Dendritic cell treated with granulocyte-macrophage colony-stimulating factor and Interleukin-4, amounts not matched to agents 40 ng/mL and 50 ng/mL, for 4 days (primary cell): ENCODE measurements at regions not wholly inside any gene's neighbourhood (a gene's known extent, or its start where the extent isn't known, plus 50 kb on each side); places are given as distances from the start of the nearest gene placed in this dataset.

Source experiments
- H3K27ac Mint-ChIP-seq: one replicate; pipeline ENCODE4 v1.8.0; 2022; ENCODE audit warnings: mild to moderate bottlenecking, mixed read lengths
- H3K27me3 Mint-ChIP-seq: one replicate; pipeline ENCODE4 v1.8.0; 2022; ENCODE audit warnings: mild to moderate bottlenecking, mixed read lengths
- H3K36me3 Mint-ChIP-seq: one replicate; pipeline ENCODE4 v1.8.0; 2022; ENCODE audit warnings: low read depth, mixed read lengths
- H3K4me1 Mint-ChIP-seq: one replicate; pipeline ENCODE4 v1.8.0; 2022; ENCODE audit warnings: low read depth, mixed read lengths
- H3K4me3 Mint-ChIP-seq: one replicate; pipeline ENCODE4 v1.8.0; 2022; ENCODE audit warnings: mild to moderate bottlenecking, moderate library complexity, mixed read lengths
- H3K9me3 Mint-ChIP-seq: one replicate; pipeline ENCODE4 v1.8.0; 2022; ENCODE audit warnings: mixed read lengths
- intact Hi-C: fragments of 100-400 bp; cut with micrococcal nuclease; formaldehyde crosslinking; loops from one replicate; pipeline ENCODE4 v1.15.0; 2022

DNA sequence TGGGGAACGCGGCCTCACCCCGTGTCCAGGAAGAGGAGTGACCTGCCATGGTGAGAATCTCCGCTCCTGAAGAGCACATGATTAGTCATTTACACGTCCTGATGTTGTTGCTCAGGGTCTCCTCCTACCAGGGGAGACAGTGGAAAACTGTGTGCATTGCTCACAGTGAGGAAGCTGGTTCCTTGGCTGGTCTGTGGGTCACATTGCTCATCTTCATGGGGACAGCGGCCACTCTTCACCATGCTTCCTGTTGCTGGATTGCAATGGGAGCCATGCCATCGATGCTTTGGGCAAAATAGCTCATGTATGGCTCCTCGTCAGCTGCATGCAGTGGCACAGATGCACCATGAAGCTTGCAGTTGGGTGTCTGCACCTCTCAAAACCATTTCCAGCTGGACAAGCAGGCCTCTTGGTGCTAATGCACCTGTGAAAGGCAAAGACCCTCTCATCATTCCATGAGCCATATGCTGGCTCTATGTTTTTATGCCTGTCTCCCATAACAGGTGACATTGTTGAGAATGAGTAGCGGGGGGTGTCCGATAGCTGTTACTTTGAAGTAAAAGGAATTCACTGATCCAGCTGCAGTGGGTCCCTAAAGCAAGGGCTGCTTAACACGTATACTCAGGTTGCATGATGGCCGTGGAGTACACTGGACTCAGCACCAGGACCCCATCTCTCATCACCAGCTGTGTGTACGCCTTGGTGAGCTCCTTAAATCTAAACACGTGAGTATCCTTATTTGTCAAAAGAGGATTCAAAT lies 135.0 kb upstream of the ALKAL2 start:
- no peaks in the 10 kb centered on the region for H3K27me3 Mint-ChIP-seq
- no peak overlapping the region for H3K27ac Mint-ChIP-seq
- no peak overlapping the region for H3K4me3 Mint-ChIP-seq
- H3K4me1 Mint-ChIP-seq: no peaks in the 10 kb centered on the region
- H3K36me3 Mint-ChIP-seq: no peaks in the 10 kb centered on the region
- intact Hi-C loops: no loop called here
- peaks cover 12% of the 10 kb centered on the region for H3K9me3 Mint-ChIP-seq

DNA sequence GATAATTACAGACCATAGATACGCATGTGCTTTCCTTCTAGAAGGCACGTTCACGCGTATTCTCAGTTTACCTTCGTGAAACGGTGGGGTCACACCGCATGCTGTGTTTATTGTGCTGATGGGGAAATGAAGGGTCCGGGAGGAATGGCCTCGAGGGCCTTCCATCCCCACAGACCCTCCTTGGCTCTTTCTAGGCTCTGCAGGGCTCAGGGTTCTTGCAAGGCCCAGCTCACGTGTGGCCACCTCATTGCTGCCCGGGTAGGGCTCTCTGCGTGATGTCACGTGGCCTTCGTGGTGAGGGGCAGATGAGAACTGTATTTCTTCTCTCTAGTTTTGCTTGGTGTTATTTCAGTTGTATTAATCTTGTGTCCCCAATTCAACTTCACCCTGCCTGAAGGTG lies 133.5 kb upstream of the ALKAL2 start:
- Mint-ChIP-seq H3K9me3 (peaks cover 12% of the 10 kb centered on the region), H3K36me3 (no peaks in the 10 kb centered on the region), H3K27ac (no peak overlapping the region), H3K4me3 (no peak overlapping the region), H3K4me1 (no peaks in the 10 kb centered on the region), H3K27me3 (no peaks in the 10 kb centered on the region)
- intact Hi-C loops: no loop called here

DNA sequence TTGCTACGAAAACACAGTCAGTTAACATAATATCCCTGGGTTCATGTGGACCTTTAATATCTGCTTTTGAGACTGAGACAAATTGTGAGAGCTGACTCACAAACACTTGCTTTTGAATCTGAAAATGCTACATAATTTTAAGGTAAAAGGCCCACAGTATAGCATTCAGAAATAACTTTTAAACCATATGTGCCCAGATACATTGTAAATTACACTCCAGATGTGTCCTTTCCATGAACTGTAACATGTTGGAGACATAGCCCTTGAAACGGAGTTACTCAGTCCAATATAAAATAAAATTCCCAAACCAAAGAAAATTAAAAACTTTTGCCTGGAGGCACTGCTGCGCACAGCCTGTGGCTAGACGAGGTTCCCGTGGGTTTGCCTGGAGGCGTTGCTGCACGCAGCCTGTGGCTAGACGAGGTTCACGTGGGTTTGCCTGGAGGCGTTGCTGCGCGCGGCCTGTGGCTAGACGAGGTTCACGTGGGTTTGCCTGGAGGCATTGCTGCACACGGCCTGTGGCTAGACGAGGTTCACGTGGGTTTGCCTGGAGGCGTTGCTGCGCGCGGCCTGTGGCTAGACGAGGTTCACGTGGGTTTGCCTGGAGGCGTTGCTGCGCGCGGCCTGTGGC lies 131.9 kb upstream of the ALKAL2 start:
- Mint-ChIP-seq H3K9me3 (peaks cover 12% of the 10 kb centered on the region), H3K36me3 (no peaks in the 10 kb centered on the region), H3K27ac (no peak overlapping the region), H3K4me3 (no peak overlapping the region), H3K27me3 (no peaks in the 10 kb centered on the region), H3K4me1 (no peaks in the 10 kb centered on the region)
- intact Hi-C loops: no loop called here

DNA sequence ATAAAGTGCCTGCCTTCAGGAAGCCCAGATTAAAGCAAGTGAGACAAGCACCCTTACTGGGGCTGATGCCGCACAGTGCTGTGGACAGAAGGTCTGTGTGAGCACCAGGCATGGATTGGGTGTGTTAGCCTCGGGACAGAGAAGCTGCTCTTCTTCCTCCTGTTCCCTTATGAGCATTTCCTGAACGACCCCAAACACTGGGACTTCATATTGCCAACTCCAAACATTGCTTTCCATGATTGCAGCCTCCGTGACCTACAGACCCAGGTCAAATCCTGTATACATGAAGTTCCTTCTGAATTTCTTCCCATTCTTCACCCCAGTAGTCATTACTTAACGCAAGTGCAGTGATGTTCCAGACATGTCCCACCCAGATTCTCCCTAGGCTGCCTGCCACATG lies 129.8 kb upstream of the ALKAL2 start:
- no peaks in the 10 kb centered on the region for H3K4me1 Mint-ChIP-seq
- H3K9me3 Mint-ChIP-seq: peaks cover 12% of the 10 kb centered on the region
- no peaks in the 10 kb centered on the region for H3K36me3 Mint-ChIP-seq
- no peak overlapping the region for H3K4me3 Mint-ChIP-seq
- H3K27me3 Mint-ChIP-seq: no peaks in the 10 kb centered on the region
- intact Hi-C loops: no loop called here
- no peak overlapping the region for H3K27ac Mint-ChIP-seq

DNA sequence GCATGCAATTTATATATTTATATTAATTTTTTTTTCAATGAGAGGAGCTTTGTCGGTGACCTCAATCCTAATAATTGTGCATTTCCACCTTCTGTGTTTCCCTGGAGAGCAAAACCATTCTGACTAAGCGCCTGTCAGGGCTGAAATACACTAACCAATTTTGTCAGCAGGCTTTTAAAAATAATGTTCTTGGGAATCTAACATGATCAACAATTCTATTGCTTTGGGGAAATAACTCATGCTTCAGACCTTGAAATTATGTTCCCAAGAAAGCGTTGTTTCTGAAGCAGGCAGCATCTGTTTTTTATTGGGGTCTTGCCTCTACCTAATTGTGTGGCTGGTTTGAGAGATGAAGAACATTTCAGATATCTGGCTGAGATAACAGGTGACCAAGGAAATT lies 129.1 kb upstream of the ALKAL2 start:
- Mint-ChIP-seq H3K36me3 (no peaks in the 10 kb centered on the region), H3K9me3 (peaks cover 12% of the 10 kb centered on the region), H3K27ac (no peak overlapping the region), H3K4me1 (no peaks in the 10 kb centered on the region), H3K27me3 (no peaks in the 10 kb centered on the region), H3K4me3 (no peak overlapping the region)
- intact Hi-C loops: no loop called here

DNA sequence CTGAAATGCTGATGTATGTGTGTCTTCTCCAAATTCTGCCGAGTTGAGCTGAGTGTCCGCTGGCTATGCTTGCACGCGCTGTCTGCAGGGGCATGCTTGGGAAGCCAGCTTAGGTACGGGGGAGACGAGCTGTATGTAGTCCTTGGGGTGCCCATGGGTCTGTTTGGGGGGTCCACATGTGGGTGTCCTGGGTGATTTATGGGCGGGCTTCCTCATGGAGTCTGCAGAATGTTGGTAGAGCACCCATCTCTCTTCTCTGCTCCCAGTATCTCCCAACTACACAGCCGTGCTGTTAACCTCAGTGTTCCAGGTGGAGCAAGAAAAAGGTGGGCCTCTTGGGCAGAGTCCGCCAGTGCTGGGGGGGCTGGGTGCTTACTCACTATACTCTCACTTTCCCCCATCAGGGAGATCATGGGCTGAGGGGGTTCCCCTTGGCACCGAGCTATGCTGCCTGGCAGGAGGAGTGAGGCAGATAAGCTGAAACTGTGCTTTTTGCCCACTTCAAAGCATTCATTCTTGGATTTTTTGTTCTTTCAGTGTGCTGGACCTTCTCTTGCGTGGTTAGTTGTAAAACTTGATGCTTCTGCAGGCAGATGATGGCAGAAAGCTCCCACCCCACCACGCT lies 128.2 kb upstream of the ALKAL2 start:
- intact Hi-C loops: no loop called here
- H3K27ac Mint-ChIP-seq: no peak overlapping the region
- no peaks in the 10 kb centered on the region for H3K36me3 Mint-ChIP-seq
- H3K4me3 Mint-ChIP-seq: no peak overlapping the region
- peaks cover 3% of the 10 kb centered on the region for H3K9me3 Mint-ChIP-seq
- H3K4me1 Mint-ChIP-seq: no peaks in the 10 kb centered on the region
- no peaks in the 10 kb centered on the region for H3K27me3 Mint-ChIP-seq

DNA sequence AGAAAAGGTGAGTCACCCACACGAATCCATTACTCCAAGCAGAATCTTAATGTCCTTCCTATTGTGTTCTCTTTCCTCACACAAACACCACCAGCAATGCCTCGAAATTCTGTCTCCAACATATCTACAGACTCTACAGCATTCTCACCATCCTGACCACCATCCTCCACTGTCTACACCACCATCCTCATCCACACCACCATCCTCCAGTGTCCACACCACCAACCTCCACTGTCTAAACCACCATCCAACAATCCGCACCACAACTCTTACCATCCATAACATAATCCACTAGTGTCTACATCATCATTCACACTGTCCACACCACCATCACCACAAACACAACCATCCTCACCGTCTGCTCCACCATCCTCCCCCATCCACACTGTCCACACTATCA lies 121.6 kb upstream of the ALKAL2 start:
- H3K4me1 Mint-ChIP-seq: no peaks in the 10 kb centered on the region
- intact Hi-C loops: no loop called here
- H3K9me3 Mint-ChIP-seq: peaks cover 17% of the 10 kb centered on the region
- H3K36me3 Mint-ChIP-seq: no peaks in the 10 kb centered on the region
- no peaks in the 10 kb centered on the region for H3K27me3 Mint-ChIP-seq
- H3K4me3 Mint-ChIP-seq: no peak overlapping the region
- no peak overlapping the region for H3K27ac Mint-ChIP-seq

DNA sequence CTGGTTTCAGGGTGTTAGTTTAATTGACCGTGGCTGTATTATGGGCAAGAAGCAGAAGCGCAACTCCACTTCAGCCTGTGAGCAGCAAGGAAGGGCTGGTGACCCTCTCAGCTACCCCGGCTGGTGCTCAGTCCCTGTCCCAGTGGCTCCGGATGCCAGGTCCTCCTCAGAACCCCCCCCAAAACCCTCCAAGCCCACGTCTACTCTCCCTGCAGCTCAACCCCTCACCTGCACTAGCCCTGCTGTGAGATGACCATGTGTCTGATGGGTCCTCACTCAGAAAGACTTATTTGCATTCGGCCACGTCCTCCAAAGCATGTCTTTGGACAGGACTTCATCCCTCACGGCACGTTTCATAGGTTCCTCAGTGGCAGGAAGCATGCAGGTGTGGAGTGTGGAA lies 119.7 kb upstream of the ALKAL2 start:
- H3K27me3 Mint-ChIP-seq: no peaks in the 10 kb centered on the region
- intact Hi-C loops: no loop called here
- no peaks in the 10 kb centered on the region for H3K36me3 Mint-ChIP-seq
- no peaks in the 10 kb centered on the region for H3K4me1 Mint-ChIP-seq
- no peak overlapping the region for H3K4me3 Mint-ChIP-seq
- peaks cover 35% of the 10 kb centered on the region for H3K9me3 Mint-ChIP-seq
- H3K27ac Mint-ChIP-seq: no peak overlapping the region

DNA sequence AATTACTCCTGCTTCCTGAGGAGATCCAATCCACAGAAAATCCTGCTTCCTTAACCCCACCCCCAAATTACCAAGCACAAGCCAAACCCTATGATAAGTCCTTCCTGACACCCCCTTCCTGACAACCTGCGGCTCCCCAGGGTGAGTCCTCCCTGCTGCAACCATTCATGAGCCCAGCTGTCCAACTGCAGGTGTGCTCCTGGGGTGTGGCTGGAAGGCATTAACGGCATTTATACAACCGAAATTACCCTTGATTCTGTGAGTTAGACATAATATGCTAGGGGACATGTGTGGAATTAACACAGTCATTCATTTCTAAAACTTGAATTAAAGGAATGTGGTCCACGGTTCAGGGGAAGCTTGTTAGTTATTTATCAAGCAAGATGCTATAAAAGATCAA lies 119.0 kb upstream of the ALKAL2 start:
- Mint-ChIP-seq H3K27me3 (no peaks in the 10 kb centered on the region), H3K4me1 (no peaks in the 10 kb centered on the region), H3K36me3 (no peaks in the 10 kb centered on the region), H3K9me3 (peaks cover 38% of the 10 kb centered on the region), H3K27ac (no peak overlapping the region), H3K4me3 (no peak overlapping the region)
- intact Hi-C loops: no loop called here

DNA sequence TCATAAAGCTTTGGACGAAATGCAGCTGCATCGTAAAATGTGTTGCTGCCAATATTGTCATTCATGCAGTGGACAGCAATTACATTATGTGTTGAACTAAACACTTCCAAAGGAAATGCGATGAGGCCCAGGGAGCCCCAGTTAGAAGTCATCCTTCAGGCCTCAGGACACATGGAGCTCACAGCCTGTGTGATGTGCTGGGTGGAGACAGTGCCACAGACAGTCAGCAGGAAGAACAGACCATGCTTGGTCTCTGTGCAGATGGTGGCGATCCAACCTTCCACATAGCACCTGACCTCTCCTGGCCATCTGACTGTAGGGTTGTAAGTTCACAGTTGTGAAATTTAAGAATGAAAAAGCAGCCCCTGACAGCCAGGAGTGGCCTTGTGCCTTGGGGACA lies 118.3 kb upstream of the ALKAL2 start:
- Mint-ChIP-seq H3K27me3 (no peaks in the 10 kb centered on the region), H3K9me3 (peaks cover 38% of the 10 kb centered on the region), H3K27ac (no peak overlapping the region), H3K4me1 (no peaks in the 10 kb centered on the region), H3K4me3 (no peak overlapping the region), H3K36me3 (no peaks in the 10 kb centered on the region)
- intact Hi-C loops: no loop called here

DNA sequence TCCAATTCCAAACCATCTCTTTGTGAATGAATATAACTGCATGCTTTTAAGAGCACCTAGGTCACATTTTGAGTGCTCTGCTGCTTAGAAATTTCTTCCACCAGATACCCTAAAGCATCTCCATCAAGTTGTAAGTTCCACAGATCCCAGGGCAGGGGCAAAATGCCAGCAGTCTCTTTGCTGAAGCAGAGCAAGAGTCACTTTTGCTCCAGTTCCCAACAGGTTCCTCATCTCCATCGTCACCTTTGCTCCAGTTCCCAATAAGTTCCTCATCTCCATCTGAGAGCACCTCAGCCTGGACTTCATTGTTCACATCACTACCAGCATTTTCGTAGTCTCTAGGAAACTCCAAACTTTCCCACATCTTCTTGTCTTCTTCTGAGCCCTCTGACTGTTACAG lies 116.7 kb upstream of the ALKAL2 start:
- H3K9me3 Mint-ChIP-seq: peaks cover 28% of the 10 kb centered on the region
- H3K4me3 Mint-ChIP-seq: no peak overlapping the region
- H3K4me1 Mint-ChIP-seq: no peaks in the 10 kb centered on the region
- no peak overlapping the region for H3K27ac Mint-ChIP-seq
- no peaks in the 10 kb centered on the region for H3K36me3 Mint-ChIP-seq
- intact Hi-C loops: no loop called here
- H3K27me3 Mint-ChIP-seq: no peaks in the 10 kb centered on the region

DNA sequence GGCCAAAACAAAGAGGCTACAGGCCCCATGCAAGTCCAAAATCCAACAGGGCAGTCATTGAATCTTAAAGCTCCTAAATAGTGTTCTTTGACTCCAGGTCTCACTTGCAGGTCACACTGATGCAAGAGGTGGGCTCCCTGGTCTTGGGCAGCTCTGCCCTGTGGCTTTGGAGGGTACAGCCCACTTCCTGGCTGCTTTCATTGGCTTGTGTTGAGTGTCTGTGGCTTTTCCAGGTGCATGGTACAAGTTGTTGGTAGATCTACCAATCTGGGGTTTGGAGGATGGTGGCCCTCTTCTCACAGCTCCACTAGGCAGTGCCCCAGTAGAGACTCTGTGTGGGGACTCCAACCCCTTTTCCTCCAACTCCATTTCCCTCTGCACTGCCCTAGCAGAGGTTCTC lies 115.8 kb upstream of the ALKAL2 start:
- Mint-ChIP-seq H3K36me3 (no peaks in the 10 kb centered on the region), H3K4me3 (no peak overlapping the region)

DNA sequence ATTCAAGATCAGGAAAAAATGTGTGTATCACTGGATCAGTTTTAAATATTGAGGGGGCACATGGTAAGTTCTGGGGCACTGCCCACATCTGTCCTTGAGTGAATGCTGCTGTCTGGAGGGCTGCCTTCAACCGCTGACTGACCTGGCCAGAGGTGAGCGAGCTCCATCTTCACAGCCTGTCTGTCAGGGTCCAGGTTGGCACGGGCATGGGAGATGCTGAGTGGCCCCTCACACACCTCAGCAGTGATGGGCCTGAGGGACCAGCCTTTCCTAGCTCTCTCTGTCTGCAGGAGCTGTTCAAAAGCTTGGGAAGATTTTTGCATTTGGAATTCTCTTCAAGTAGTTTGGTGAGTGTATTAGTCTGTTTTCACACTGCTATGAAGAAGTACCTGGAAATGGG lies 114.8 kb upstream of the ALKAL2 start:
- Mint-ChIP-seq H3K27me3 (no peaks in the 10 kb centered on the region), H3K4me3 (no peak overlapping the region)

More for the DNA sequence above, 115.8 kb upstream of the ALKAL2 start:
- no peaks in the 10 kb centered on the region for H3K4me1 Mint-ChIP-seq
- H3K27me3 Mint-ChIP-seq: no peaks in the 10 kb centered on the region
- H3K9me3 Mint-ChIP-seq: peaks cover 28% of the 10 kb centered on the region
- H3K27ac Mint-ChIP-seq: no peak overlapping the region
- intact Hi-C loops: no loop called here

DNA sequence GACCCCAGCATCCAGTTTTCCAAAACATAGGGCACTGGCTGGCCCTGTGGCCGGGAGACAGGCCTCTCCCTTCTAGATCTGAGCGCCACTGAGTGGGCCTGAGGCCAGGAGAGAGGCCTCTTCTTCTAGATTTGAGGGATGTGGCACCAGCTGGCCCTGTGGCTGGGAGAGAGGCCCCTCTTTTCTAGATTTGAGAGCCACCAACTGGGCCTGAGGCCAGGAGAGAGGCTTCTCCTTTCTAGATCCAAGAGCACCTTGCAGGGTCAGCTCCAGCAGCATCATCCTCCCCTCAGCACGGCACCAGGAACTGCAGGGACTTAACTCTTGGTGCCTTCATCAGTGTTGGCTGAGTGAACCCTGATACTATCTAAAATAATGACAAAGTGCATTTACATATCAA lies 114.3 kb upstream of the ALKAL2 start:
- Mint-ChIP-seq H3K4me3 (no peak overlapping the region), H3K4me1 (no peaks in the 10 kb centered on the region), H3K36me3 (no peaks in the 10 kb centered on the region), H3K27ac (no peak overlapping the region), H3K27me3 (no peaks in the 10 kb centered on the region), H3K9me3 (peaks cover 28% of the 10 kb centered on the region)
- intact Hi-C loops: no loop called here

More for the DNA sequence above, 114.8 kb upstream of the ALKAL2 start:
- Mint-ChIP-seq H3K4me1 (no peaks in the 10 kb centered on the region), H3K9me3 (peaks cover 28% of the 10 kb centered on the region), H3K27ac (no peak overlapping the region), H3K36me3 (no peaks in the 10 kb centered on the region)
- intact Hi-C loops: no loop called here
